HG03457 (cell line): ENCODE measurements at regions not wholly inside any gene's neighbourhood (a gene's known extent, or its start where the extent isn't known, plus 50 kb on each side); places are given as distances from the start of the nearest gene placed in this dataset.
"Not testable (repeated sequence)": the region's sequence is repeated elsewhere in the genome, so short reads cannot be mapped to it uniquely, and the experiment has no call there.

Experiments used
- ATAC-seq: cut with Tn5 transposase; IDR thresholded peaks from one replicate; pipeline ENCODE4 v1.9.1; 2021; ENCODE audit warnings: moderate number of reproducible peaks; ENCODE audit not compliant: unreplicated experiment

- no peak for ATAC-seq
Observed at GRCh38 chr3:152209776-152210175, 59.0 kb upstream of the MBNL1 start.

DNA sequence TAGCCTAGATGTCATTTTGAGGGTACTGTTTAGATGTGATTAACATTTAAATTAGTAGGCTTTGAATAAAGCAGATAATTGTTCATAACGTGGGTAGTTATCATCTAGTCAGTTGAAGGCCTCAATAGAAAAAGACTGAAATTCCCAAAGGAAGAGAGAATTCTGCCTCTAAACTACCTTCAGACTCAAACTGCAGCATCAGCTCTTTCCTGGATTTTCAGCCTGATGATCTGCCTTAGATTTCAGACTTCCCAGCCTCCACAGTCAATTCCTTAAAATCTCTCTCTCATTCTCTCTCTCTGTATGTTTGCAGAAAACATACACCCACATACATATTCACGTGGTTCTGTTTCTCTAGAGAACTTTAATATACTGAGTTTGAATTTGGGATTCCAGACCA, 58.0 kb upstream of the MBNL1 start:
- no peak for ATAC-seq

GRCh38 chr3:152211655-152212054, 57.1 kb upstream of the MBNL1 start:
- ATAC-seq: no peak

DNA sequence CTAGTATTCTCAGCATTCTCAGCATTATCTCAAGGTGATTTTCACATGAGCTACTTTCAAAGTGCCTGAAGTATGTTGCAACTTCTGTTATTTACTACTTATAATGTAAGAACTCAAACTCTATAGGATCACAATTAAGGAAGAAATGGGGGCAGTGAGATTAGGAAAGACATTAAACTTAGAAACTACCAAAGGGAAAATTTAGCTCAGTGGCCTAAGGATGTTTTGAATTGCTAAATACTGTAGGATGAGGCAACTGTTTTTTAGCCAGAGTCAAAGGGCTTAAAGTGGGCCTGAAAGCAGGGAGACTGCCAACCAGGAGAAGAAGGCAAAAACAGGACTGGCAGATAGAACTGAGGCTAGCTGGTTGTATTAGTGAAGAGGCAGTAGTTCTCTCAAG, 55.5 kb upstream of the MBNL1 start:
- ATAC-seq: no peak

DNA sequence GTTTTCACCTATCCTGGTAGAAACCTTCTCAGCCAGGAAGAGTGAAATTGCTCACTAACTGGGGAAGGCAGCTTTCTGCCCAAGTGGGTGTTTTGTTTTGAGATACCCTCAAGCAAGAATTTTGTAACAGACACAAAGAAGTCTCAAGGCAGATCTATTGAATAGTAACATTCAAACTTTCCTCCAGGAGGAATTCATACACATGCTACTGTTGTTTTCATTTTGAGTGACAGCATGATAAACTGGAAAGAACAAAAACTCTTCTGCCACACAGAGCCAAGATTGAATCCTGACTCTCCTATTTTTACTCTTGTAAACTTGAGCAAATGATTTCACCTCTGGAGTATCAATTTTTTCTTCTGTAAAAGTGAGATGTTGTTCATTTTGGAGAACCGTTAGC, 54.8 kb upstream of the MBNL1 start:
- ATAC-seq: no peak

- ATAC-seq: not testable (repeated sequence)
Observed at GRCh38 chr3:152216960-152217865, 51.5 kb upstream of the MBNL1 start.

DNA sequence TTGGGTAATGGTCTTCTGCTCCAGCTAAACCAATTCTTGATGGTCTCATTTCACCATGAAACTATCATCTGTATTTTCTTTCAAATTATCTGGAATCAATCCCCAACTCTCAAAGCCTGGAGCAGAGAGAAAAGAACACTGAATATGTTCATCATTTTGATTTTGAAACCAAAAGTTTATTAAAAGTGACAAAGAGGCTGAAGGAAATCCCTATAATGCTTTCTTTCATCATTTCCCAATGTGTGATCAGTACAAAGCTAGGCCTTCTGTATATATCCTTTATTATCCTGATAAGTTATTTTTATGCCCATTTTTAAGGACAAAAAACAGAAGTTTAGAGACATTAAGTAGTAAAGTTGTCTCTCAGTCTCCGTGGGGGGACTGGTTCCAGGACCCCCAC, 50.1 kb upstream of the MBNL1 start:
- no peak for ATAC-seq
